GM12865 (cell line): ENCODE measurements at regions not wholly inside any gene's neighbourhood (a gene's known extent, or its start where the extent isn't known, plus 50 kb on each side); places are given as distances from the start of the nearest gene placed in this dataset.

Source experiments
- DNase-seq: peaks from one replicate; pipeline ENCODE4 v3.0.0; 2010; ENCODE audit warnings: low read depth
- H3K4me3 ChIP-seq: 2 replicates; pipeline ENCODE4 v1.5.1; 2011; ENCODE audit warnings: mild to moderate bottlenecking, low read depth, low read length, control low read depth
- TF ChIP-seq, protein P1 (sequence below): IDR thresholded peaks from 2 replicates; pipeline ENCODE4 v1.5.1; 2011; ENCODE audit warnings: low read length, control low read depth, low read depth, inconsistent platforms; ENCODE audit not compliant: insufficient read depth; ENCODE audit errors: missing control alignments

DNA sequence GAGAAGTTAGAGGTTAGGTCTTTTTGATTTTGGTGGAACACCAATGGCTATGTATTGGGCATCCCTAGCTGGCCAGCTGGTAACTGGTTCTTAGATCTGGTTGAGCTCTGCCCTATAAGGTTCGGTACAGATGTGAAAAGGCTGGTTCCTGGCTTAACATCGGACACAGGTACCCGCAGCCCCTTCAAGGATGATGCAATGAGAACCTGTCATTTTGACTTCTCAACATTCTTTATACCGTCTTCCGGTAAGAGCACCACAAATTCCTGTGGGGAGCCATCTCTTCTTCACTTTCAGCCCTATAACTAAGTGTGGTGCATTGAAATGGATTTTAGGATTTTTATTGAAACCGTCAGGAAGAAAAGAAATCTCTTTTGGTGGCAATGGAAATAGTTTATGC is 222.8 kb downstream of the ADAMTS9 start:
- TF ChIP-seq, protein P1, sequence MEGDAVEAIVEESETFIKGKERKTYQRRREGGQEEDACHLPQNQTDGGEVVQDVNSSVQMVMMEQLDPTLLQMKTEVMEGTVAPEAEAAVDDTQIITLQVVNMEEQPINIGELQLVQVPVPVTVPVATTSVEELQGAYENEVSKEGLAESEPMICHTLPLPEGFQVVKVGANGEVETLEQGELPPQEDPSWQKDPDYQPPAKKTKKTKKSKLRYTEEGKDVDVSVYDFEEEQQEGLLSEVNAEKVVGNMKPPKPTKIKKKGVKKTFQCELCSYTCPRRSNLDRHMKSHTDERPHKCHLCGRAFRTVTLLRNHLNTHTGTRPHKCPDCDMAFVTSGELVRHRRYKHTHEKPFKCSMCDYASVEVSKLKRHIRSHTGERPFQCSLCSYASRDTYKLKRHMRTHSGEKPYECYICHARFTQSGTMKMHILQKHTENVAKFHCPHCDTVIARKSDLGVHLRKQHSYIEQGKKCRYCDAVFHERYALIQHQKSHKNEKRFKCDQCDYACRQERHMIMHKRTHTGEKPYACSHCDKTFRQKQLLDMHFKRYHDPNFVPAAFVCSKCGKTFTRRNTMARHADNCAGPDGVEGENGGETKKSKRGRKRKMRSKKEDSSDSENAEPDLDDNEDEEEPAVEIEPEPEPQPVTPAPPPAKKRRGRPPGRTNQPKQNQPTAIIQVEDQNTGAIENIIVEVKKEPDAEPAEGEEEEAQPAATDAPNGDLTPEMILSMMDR: no peak
- no peak for DNase-seq
- H3K4me3 ChIP-seq: no peak overlapping the region

DNA sequence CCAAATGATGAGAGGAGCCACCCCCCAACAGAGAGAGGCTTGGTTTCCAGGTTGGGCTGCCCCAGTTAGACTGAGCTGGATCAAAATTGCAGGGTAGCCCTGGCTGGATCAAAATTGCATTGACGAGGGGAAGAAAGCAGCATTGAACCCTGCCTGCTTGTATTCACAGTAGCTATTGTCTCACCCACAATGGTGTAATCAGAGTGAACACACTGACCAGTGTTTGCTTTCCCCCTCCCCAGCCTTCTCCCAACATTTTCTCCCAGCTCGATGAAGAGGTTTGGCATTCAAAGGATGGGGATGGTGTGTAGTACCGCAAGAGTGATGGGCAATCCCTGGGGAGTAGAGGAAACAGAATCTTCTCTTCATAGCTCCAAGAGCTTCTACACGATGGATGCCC is 223.8 kb downstream of the ADAMTS9 start:
- TF ChIP-seq, protein P1: no peak
- no peak overlapping the region for H3K4me3 ChIP-seq
- no peak for DNase-seq

DNA sequence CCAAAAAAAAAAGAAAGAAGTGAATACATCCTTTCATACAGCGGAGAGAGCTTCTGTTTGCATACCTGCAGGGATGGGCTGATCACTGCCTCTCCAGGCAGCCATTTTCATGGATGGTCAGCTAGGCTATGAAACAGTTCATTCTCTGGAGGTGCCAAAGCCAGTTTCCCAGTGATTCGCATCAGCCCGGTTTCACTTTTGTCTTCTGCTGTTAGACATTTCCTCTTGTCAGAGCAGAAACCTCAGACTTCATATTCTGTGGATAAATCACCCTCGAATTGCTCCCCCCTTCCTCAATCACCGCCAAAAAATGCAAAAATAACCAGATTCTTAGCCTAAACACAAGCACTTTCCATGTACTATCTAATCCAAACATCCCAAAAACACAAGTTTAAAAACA is 225.6 kb downstream of the ADAMTS9 start:
- TF ChIP-seq, protein P1: no peak
- no peak overlapping the region for H3K4me3 ChIP-seq
- peak; percentile 10 for DNase-seq

DNA sequence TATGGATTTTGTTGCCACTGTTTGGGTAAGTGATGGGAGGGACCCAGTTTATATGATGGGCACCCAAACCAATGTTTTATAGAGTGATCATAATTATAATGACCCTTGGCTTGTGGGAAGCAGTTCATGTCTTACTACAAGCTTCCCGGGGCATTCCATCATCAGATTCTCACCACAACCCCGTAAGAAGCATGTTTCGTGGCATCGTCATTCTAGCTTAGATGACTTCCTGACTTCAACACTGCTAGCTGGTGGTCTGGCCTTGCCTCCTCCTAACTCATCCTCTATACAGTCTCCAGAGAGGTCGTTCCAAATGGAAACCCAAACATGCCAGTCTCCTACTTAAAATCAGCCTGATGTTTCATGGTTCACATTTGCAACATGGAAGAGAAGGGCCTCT is 226.9 kb downstream of the ADAMTS9 start:
- TF ChIP-seq, protein P1: no peak
- no peak for DNase-seq
- H3K4me3 ChIP-seq: no peak overlapping the region

DNA sequence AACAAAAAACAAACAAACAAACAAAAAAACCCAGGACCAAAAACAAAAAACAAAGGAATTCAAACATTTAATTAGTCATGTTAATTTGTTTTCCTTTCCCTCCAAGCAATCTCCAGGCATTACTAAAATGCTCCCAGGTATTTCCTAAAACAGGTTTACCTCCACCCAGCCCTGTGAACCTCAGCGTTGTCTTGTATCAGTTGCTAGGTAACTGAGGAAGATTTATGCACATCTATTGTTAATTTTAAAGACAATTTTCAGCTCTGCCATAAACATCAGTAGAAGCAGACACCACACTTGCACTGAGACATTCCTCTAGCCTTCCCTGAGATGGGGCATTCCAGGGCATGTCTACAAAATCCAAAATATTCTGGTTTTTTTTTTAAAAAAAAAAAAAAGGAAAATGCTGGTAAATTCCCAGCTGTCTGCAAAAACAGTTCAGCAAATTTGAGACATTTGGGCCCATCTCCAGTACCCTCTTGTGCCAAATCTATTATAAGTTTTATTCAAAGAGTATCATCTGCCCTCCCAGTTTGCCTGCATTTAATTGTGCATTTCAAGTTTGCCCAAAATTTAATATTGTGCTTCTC is 227.6 kb downstream of the ADAMTS9 start:
- DNase-seq: no peak
- no peak overlapping the region for H3K4me3 ChIP-seq
- TF ChIP-seq, protein P1: no peak

DNA sequence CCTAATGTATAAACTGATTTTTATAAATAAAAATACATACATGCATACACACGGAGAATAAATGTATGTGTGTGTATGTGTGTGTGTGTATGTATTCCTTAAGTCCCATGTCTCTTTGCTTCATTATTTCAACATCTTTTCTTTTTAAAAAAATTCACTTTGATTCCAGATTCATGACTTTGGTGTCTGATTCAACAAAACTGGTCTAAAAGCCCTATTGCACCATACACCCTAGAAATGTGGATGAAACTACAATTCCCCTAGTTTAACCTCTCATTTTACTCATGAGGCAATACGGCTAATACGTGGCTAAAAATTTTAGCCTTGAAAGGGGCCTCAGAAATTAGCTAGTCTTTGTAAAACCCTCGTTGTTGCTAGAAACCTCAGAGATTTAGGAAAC is 228.1 kb downstream of the ADAMTS9 start:
- TF ChIP-seq, protein P1: no peak
- DNase-seq: no peak
- no peak overlapping the region for H3K4me3 ChIP-seq

DNA sequence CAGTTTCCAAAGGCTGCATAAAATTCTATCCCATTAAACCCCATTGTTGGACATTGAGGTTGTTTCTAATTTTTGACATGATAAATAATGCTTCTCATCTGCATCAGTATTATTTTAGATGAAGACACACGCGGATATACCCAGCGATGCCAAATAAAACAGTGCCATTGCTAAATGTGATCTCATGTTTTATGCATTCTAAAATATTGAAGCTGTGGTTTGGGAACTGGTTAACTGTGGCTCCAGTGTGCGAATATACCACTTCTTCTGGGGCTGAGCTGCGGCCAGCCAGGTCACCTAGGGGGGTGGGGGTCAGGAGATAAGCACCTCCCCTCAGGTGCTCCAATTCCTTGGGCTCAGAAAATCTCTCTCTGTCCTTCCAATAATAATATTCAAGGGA is 230.0 kb downstream of the ADAMTS9 start:
- TF ChIP-seq, protein P1: no peak
- DNase-seq: no peak
- H3K4me3 ChIP-seq: no peak overlapping the region
